HepG2 (cell line): ENCODE measurements at regions not wholly inside any gene's neighbourhood (a gene's known extent, or its start where the extent isn't known, plus 50 kb on each side); places are given as distances from the start of the nearest gene placed in this dataset.

ENCODE experiments used
- ATAC-seq: fragments of 200-7000 bp; cut with Tn5 transposase; 3 replicates; pipeline ENCODE4 v1.9.1; 2020; ENCODE audit warnings: mild to moderate bottlenecking, moderate library complexity
- BruUV-seq: library from RNA; stranded (reverse); fragments of 400-500 nt; replicated peaks from 2 replicates; lab custom pipeline; 2021; lab: Mats Ljungman, UMichigan
- CTCF ChIA-PET: fragments of 300-600 bp; formaldehyde crosslinking; extraction: SDS; loops from one replicate; lab custom pipeline; 2021; ENCODE audit warnings: low total read pairs, inconsistent platforms, low intra/inter-chr PET ratio; lab: Yijun Ruan, JAX
- POLR2A ChIA-PET: fragments of 350-600 bp; sonication (Branson Sonifier 250); formaldehyde crosslinking; loops from one replicate; lab custom pipeline; 2020; ENCODE audit warnings: antibody characterized with exemption, inconsistent platforms; lab: Yijun Ruan, JAX
- DNase-seq: peaks from one replicate; pipeline ENCODE4 v3.0.0-alpha.2; 2015; ENCODE audit warnings: low spot score
- FAIRE-seq: peaks from 3 replicates; lab custom pipeline; 2011; peaks lifted over from hg19 to GRCh38; lab: Jason Lieb, UNC
- H2AFZ ChIP-seq: one replicate; pipeline ENCODE4 v1.6.1; 2011; ENCODE audit warnings: low read length, inconsistent platforms
- H3K27ac ChIP-seq: fragments of 300-600 bp; 3 replicates; pipeline ENCODE4 v1.8.0; 2011; ENCODE audit warnings: mixed run types, mild to moderate bottlenecking, mixed read lengths, low read length, inconsistent platforms; ENCODE audit not compliant: insufficient read depth; ENCODE audit errors: extremely low read length
- H3K27me3 ChIP-seq, 2 experiments: fragments of 200-600 bp in 1 of 2; 2 replicates in 1 of 2; 3 replicates in 1 of 2; pipeline versions ENCODE4 v1.6.0 to v1.8.0; 2011; ENCODE audit warnings: low read length in 2 of 2, mild to moderate bottlenecking in 2 of 2, moderate library complexity in 2 of 2, inconsistent platforms in 1 of 2; ENCODE audit not compliant: insufficient read depth in 2 of 2, control insufficient read depth in 1 of 2
- H3K36me3 ChIP-seq, 2 experiments: fragments of 200-600 bp in 1 of 2; replicated peaks in 1 of 2; 2 replicates in 1 of 2; 3 replicates in 1 of 2; pipeline versions ENCODE4 v1.5.1 to v1.8.0; 2011; ENCODE audit warnings: low read length in 2 of 2, inconsistent platforms in 1 of 2; ENCODE audit not compliant: insufficient read depth in 2 of 2, control insufficient read depth in 1 of 2
- H3K4me1 ChIP-seq: 2 replicates; pipeline ENCODE4 v1.5.1; 2012; ENCODE audit warnings: low read length, inconsistent platforms; ENCODE audit not compliant: insufficient read depth
- H3K4me2 ChIP-seq: 2 replicates; pipeline ENCODE4 v1.6.0; 2011; ENCODE audit warnings: low read depth, low read length, inconsistent platforms
- H3K4me3 ChIP-seq, 3 experiments: fragments of 200-600 bp in 1 of 3; sonication (generic), shearing (Covaris generic) in 1 of 3; replicated peaks in 1 of 3; 2 replicates each; pipeline ENCODE4 v1.5.1; 2011 to 2016; ENCODE audit warnings: low read length in 3 of 3, inconsistent platforms in 2 of 3, low read depth in 2 of 3, mild to moderate bottlenecking in 2 of 3, control low read depth in 1 of 3, mixed read lengths in 1 of 3; ENCODE audit not compliant: insufficient read depth in 1 of 3
- H3K79me2 ChIP-seq: one replicate; pipeline ENCODE4 v1.6.1; 2011; ENCODE audit warnings: low read length, inconsistent platforms; ENCODE audit not compliant: insufficient read depth
- H3K9ac ChIP-seq: 2 replicates; pipeline ENCODE4 v1.6.0; 2011; ENCODE audit warnings: mild to moderate bottlenecking, low read depth, low read length, inconsistent platforms; ENCODE audit not compliant: insufficient read depth
- H3K9me3 ChIP-seq: 2 replicates; pipeline ENCODE4 v1.5.1; 2012; ENCODE audit warnings: mild to moderate bottlenecking, low read length
- H4K20me1 ChIP-seq: 2 replicates; pipeline ENCODE4 v1.6.0; 2011; ENCODE audit warnings: inconsistent platforms, mild to moderate bottlenecking, low read length, moderate library complexity; ENCODE audit not compliant: insufficient read depth
- ARNT ChIP-seq: fragments of 450-650 bp; IDR thresholded peaks from 2 replicates; pipeline ENCODE4 v1.6.1; 2017
- BHLHE40 ChIP-seq: IDR thresholded peaks from 2 replicates; pipeline ENCODE4 v1.6.1; 2011; ENCODE audit warnings: low read length, improper control_type of control experiment
- EP300 ChIP-seq, 3 experiments: sonication (generic) in 1 of 3; formaldehyde crosslinking in 1 of 3; IDR thresholded peaks; 2 replicates each; pipeline versions ENCODE4 v1.5.1 to v1.6.1; 2011 to 2020; ENCODE audit warnings: low read depth in 2 of 3, low read length in 2 of 3, borderline replicate concordance in 1 of 3, improper control_type of control experiment in 1 of 3, mild to moderate bottlenecking in 1 of 3, missing genetic modification reagents in 1 of 3, moderate library complexity in 1 of 3
- NFATC3 ChIP-seq: sonication (generic); formaldehyde crosslinking; IDR thresholded peaks from 2 replicates; pipeline ENCODE4 v1.5.1; 2020; ENCODE audit warnings: mild to moderate bottlenecking, missing genetic modification reagents
- PLRG1 ChIP-seq: fragments of 450-650 bp; conservative IDR thresholded peaks from 2 replicates; pipeline ENCODE4 v1.6.1; 2016
- ZNF138 ChIP-seq: sonication (generic); formaldehyde crosslinking; IDR thresholded peaks from 2 replicates; pipeline ENCODE4 v1.5.0; 2020; ENCODE audit warnings: mild to moderate bottlenecking, low read depth, missing genetic modification reagents
- WGBS: methylation state at CpG from one replicate; pipeline ENCODE4 v1.1.6; 2017; ENCODE audit warnings: low lambda C conversion rate; 5-methylcytosine and 5-hydroxymethylcytosine counted together
- in situ Hi-C: cut with HindIII; loops from 2 replicates; pipeline ENCODE4 v1.10.0; 2017; ENCODE audit warnings: low pct_unique_long_range_greater_than_20kb; ENCODE audit not compliant: extremely low pct_ligation_motif_present
- intact Hi-C: fragments of 100-400 bp; cut with micrococcal nuclease; formaldehyde crosslinking; loops from one replicate; pipeline ENCODE4 v1.10.0; 2022; ENCODE audit not compliant: unreplicated experiment
- TF ChIP-seq, protein P1 (sequence below): sonication (generic); formaldehyde crosslinking; IDR thresholded peaks from 2 replicates; pipeline ENCODE4 v1.9.0; 2021; ENCODE audit warnings: missing genetic modification reagents, mild to moderate bottlenecking, borderline replicate concordance
- TF ChIP-seq, protein P2 (sequence below): sonication (generic); formaldehyde crosslinking; IDR thresholded peaks from 2 replicates; pipeline ENCODE4 v1.8.1; 2022; ENCODE audit warnings: low read depth, mild to moderate bottlenecking, missing genetic modification reagents
- TF ChIP-seq, protein P3 (sequence below): sonication (generic); formaldehyde crosslinking; IDR thresholded peaks from 2 replicates; pipeline ENCODE4 v1.4.0; 2020; ENCODE audit warnings: low read depth, missing genetic modification reagents

DNA sequence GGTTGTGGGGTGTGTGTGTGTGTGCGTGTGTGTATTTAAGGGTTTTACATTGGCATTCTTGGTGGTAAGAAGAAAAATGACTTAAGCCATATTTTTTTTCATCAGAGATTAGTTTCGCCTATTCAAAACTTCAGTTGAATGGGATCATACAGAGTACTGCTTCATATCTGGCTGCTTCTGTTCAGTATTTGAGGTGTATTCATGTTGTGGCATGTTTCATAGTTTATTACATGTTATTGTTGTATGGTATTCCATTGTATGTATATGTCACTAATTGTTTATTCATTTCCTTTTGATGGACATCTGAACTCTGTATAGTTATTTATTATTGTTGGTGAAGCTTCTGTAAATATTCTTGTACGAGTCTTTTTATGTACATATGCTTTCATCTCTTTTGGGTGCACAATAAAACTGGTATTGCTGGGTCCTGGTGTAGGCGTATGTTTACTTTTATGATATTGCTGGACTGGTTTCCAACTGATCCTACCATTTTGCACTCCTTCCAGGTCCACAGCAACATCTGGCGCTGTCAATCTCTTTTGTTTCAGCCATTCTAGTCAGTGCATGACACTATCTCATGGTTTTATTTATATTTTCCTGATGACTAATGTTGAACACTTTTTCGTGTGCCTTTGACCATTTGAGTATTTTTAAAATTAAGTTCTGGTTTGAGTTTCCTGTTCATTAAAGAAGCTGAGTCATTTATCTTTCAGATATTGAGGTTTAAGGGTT, 77.4 kb upstream of the MAF start:
- Histone ChIP-seq H3K9me3 (peaks cover 27% of the 10 kb centered on the region), H2AFZ (no peak overlapping the region), H3K4me2 (no peak overlapping the region), H3K79me2 (no peaks in the 10 kb centered on the region), H4K20me1 (no peaks in the 10 kb centered on the region), H3K9ac (no peak overlapping the region), H3K4me1 (no peaks in the 10 kb centered on the region), H3K4me3 (no peak overlapping the region), H3K27me3 (no peaks in the 10 kb centered on the region), H3K27ac (no peak overlapping the region), H3K36me3 (no peaks in the 10 kb centered on the region)
- in situ Hi-C loops: no loop called here
- intact Hi-C loops: no loop called here
- ChIA-PET POLR2A (no interaction called here), CTCF (no interaction called here)
- no TSS peak for BruUV-seq
- no peak for ATAC-seq
- FAIRE-seq: no peak
- 41% methylated on average over 6 of the region's 6 CpGs for WGBS
- TF ChIP-seq, protein P1, sequence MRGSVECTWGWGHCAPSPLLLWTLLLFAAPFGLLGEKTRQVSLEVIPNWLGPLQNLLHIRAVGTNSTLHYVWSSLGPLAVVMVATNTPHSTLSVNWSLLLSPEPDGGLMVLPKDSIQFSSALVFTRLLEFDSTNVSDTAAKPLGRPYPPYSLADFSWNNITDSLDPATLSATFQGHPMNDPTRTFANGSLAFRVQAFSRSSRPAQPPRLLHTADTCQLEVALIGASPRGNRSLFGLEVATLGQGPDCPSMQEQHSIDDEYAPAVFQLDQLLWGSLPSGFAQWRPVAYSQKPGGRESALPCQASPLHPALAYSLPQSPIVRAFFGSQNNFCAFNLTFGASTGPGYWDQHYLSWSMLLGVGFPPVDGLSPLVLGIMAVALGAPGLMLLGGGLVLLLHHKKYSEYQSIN (CRISPR knock-in tag): no peak
- TF ChIP-seq PLRG1 (no peak), ARNT (no peak), EP300 (IDR thresholded peaks at IDR 0.05; ENCODE audit: low read depth in 2 of 2, low read length in 2 of 2) (no peak), EP300 (CRISPR knock-in tag; IDR thresholded peaks at IDR 0.05; ENCODE audit: borderline replicate concordance) (no peak), BHLHE40 (no peak), ZNF138 (no peak), NFATC3 (CRISPR knock-in tag) (no peak)
- TF ChIP-seq, protein P2, sequence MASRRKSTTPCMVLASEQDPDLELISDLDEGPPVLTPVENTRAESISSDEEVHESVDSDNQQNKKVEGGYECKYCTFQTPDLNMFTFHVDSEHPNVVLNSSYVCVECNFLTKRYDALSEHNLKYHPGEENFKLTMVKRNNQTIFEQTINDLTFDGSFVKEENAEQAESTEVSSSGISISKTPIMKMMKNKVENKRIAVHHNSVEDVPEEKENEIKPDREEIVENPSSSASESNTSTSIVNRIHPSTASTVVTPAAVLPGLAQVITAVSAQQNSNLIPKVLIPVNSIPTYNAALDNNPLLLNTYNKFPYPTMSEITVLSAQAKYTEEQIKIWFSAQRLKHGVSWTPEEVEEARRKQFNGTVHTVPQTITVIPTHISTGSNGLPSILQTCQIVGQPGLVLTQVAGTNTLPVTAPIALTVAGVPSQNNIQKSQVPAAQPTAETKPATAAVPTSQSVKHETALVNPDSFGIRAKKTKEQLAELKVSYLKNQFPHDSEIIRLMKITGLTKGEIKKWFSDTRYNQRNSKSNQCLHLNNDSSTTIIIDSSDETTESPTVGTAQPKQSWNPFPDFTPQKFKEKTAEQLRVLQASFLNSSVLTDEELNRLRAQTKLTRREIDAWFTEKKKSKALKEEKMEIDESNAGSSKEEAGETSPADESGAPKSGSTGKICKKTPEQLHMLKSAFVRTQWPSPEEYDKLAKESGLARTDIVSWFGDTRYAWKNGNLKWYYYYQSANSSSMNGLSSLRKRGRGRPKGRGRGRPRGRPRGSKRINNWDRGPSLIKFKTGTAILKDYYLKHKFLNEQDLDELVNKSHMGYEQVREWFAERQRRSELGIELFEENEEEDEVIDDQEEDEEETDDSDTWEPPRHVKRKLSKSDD (CRISPR knock-in tag): no peak
- TF ChIP-seq, protein P3, sequence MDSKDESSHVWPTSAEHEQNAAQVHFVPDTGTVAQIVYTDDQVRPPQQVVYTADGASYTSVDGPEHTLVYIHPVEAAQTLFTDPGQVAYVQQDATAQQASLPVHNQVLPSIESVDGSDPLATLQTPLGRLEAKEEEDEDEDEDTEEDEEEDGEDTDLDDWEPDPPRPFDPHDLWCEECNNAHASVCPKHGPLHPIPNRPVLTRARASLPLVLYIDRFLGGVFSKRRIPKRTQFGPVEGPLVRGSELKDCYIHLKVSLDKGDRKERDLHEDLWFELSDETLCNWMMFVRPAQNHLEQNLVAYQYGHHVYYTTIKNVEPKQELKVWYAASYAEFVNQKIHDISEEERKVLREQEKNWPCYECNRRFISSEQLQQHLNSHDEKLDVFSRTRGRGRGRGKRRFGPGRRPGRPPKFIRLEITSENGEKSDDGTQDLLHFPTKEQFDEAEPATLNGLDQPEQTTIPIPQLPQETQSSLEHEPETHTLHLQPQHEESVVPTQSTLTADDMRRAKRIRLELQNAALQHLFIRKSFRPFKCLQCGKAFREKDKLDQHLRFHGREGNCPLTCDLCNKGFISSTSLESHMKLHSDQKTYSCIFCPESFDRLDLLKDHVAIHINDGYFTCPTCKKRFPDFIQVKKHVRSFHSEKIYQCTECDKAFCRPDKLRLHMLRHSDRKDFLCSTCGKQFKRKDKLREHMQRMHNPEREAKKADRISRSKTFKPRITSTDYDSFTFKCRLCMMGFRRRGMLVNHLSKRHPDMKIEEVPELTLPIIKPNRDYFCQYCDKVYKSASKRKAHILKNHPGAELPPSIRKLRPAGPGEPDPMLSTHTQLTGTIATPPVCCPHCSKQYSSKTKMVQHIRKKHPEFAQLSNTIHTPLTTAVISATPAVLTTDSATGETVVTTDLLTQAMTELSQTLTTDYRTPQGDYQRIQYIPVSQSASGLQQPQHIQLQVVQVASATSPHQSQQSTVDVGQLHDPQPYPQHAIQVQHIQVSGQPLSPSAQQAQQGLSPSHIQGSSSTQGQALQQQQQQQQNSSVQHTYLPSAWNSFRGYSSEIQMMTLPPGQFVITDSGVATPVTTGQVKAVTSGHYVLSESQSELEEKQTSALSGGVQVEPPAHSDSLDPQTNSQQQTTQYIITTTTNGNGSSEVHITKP (CRISPR knock-in tag): no peak
- no peak for DNase-seq
